ENCODE measurements at regions not wholly inside any gene's neighbourhood (a gene's known extent, or its start where the extent isn't known, plus 50 kb on each side); places are given as distances from the start of the nearest gene placed in this dataset.

- no peak for TF ChIP-seq CTCF (IDR thresholded peaks at IDR 0.05)
- no peak for TF ChIP-seq POLR2A (IDR thresholded peaks at IDR 0.05)
Measured at GRCh38 chr10:3625959-3626751, 158.9 kb downstream of the KLF6 start.

Data from heart left ventricle (tissue), 13 donors.